ENCODE measurements at regions not wholly inside any gene's neighbourhood (a gene's known extent, or its start where the extent isn't known, plus 50 kb on each side); places are given as distances from the start of the nearest gene placed in this dataset.

DNA sequence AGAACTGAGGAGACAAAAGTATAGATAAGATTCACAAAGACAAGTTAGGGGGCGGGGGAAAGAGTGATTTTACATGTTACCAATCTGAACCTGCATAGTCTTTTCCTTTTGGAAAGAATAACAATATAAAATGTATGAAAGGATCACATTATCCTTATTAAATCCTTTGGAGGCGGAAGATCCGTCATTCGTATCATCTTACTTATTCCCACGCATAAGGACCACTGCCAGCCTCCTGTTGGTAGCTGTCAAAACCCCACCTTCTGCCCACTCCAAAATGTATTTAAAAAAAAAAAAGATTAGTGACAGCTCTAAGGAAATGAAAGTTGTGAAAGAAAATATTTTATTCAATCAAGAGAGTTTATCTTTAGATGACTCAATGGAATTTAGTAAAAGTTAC lies 821.0 kb upstream of the CELF2 start:
- H3K9me3 ChIP-seq (ENCODE audit: control insufficient read depth in 2 of 2, insufficient read depth in 1 of 2, low read depth in 1 of 2, low read length in 1 of 2) = no peaks in the 10 kb centered on the region
- no peak overlapping the region for H3K4me3 ChIP-seq (ENCODE audit: low read depth in 1 of 2, low read length in 2 of 2)
- WGBS, 2 donors = 82 to 92% methylated on average over 5 of the region's 5 CpGs
- no peaks in the 10 kb centered on the region for H3K4me1 ChIP-seq (ENCODE audit: control insufficient read depth in 2 of 2, insufficient read depth in 2 of 2, low read length in 1 of 2)
- H3K36me3 ChIP-seq (ENCODE audit: control insufficient read depth in 2 of 2, insufficient read depth in 2 of 2, low read length in 1 of 2) = no peaks in the 10 kb centered on the region
- no peak overlapping the region for H3K27ac ChIP-seq (ENCODE audit: low read depth in 2 of 2, low read length in 1 of 2)
- H3K27me3 ChIP-seq (ENCODE audit: control insufficient read depth in 1 of 2, insufficient read depth in 2 of 2, low read length in 2 of 2) = no peaks in the 10 kb centered on the region

DNA sequence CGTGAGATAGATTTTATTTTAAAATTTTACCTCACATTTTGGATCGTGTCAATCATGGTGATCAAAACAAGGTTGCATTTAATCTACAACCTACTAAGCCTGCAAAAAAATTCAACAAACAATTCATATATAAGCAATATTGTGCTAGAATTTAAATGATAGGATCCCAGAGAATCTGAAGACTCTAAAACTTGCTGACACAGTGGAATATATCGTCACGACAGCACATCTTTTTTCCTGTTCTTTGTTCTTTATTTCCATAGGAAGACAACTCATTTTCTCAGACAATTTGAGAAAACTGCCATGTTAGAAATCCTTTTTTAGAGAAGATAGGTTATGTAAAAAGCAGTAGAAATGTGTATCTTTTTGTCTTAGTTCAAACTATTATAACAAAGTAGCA lies 820.2 kb upstream of the CELF2 start:
- 86 to 87% methylated on average over 4 of the region's 4 CpGs for WGBS, 2 donors
- no peaks in the 10 kb centered on the region for H3K4me1 ChIP-seq (ENCODE audit: control insufficient read depth in 2 of 2, insufficient read depth in 2 of 2, low read length in 1 of 2)
- H3K9me3 ChIP-seq (ENCODE audit: control insufficient read depth in 2 of 2, insufficient read depth in 1 of 2, low read depth in 1 of 2, low read length in 1 of 2) = no peaks in the 10 kb centered on the region
- no peak overlapping the region for H3K4me3 ChIP-seq (ENCODE audit: low read depth in 1 of 2, low read length in 2 of 2)
- H3K27me3 ChIP-seq (ENCODE audit: control insufficient read depth in 1 of 2, insufficient read depth in 2 of 2, low read length in 2 of 2) = no peaks in the 10 kb centered on the region
- no peaks in the 10 kb centered on the region for H3K36me3 ChIP-seq (ENCODE audit: control insufficient read depth in 2 of 2, insufficient read depth in 2 of 2, low read length in 1 of 2)
- H3K27ac ChIP-seq (ENCODE audit: low read depth in 2 of 2, low read length in 1 of 2) = no peak overlapping the region

DNA sequence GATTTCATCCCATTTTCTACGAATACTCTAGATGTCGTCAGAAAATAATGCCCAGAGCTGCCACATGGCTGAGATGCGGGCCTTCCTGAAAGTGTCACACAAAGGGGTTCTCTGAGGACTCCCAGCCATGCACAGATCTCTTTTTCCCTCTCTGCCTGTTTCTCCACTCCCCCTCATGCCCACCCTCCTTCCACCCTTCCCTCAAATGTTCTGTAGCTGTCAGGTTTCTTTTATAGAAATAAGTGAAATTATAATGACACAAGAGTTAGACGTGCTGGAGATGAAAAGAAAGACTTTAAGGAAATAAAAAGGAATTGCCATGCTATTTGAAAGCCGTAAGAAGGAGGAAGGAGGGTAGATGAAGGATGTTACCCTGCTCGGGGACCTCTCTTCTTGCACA lies 819.3 kb upstream of the CELF2 start:
- WGBS, 2 donors = 66% methylated on average over 6 of the region's 6 CpGs
- Histone ChIP-seq H3K27me3 (ENCODE audit: control insufficient read depth in 1 of 2, insufficient read depth in 2 of 2, low read length in 2 of 2) (no peaks in the 10 kb centered on the region), H3K9me3 (ENCODE audit: control insufficient read depth in 2 of 2, insufficient read depth in 1 of 2, low read depth in 1 of 2, low read length in 1 of 2) (no peaks in the 10 kb centered on the region), H3K4me3 (ENCODE audit: low read depth in 1 of 2, low read length in 2 of 2) (no peak overlapping the region), H3K4me1 (ENCODE audit: control insufficient read depth in 2 of 2, insufficient read depth in 2 of 2, low read length in 1 of 2) (no peaks in the 10 kb centered on the region), H3K36me3 (ENCODE audit: control insufficient read depth in 2 of 2, insufficient read depth in 2 of 2, low read length in 1 of 2) (no peaks in the 10 kb centered on the region), H3K27ac (ENCODE audit: low read depth in 2 of 2, low read length in 1 of 2) (no peak overlapping the region)

DNA sequence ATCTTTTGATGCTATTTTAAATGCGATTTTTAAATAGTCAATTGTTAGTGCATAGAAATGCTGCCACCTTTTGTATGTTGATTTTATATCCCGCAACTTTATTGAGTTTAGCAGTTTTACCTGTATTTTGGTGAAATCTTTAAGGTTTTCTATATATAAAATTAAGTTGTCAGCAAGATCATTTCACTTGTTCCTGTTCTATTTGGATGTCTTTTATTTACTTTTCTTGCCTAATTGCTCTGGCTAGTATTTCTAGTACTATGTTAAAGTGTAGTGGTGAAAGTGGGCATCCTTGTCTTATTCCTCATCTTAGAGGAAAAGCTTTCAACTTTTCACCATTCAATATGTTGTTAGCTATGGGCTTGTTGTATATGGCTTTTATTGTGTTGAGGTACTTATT lies 813.3 kb upstream of the CELF2 start:
- Histone ChIP-seq H3K9me3 (ENCODE audit: control insufficient read depth in 2 of 2, insufficient read depth in 1 of 2, low read depth in 1 of 2, low read length in 1 of 2) (no peaks in the 10 kb centered on the region), H3K27ac (ENCODE audit: low read depth in 2 of 2, low read length in 1 of 2) (no peak overlapping the region), H3K4me1 (ENCODE audit: control insufficient read depth in 2 of 2, insufficient read depth in 2 of 2, low read length in 1 of 2) (no peaks in the 10 kb centered on the region), H3K4me3 (ENCODE audit: low read depth in 1 of 2, low read length in 2 of 2) (no peak overlapping the region), H3K27me3 (ENCODE audit: control insufficient read depth in 1 of 2, insufficient read depth in 2 of 2, low read length in 2 of 2) (no peaks in the 10 kb centered on the region), H3K36me3 (ENCODE audit: control insufficient read depth in 2 of 2, insufficient read depth in 2 of 2, low read length in 1 of 2) (no peaks in the 10 kb centered on the region)
- WGBS, 2 donors = 90 to 94% methylated on average over 2 of the region's 2 CpGs

DNA sequence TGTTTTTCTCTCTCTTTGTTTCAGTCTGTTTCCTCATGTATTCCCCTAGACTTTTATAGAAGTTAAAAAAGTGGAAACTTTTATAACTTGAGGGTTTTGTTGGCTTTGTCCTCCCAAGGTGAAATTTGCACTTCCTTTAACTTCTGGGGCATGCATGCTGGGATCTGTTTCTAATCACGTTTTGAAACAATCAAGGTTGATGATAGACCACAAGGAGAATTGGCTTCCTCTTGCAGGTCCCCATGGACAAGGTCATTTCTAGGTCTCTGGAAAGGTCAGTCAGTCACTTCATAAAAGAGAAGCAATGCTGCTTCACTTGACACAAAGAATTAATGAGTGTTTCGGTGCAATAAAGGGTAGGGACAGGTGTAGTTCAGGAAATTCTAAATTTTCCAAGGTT lies 811.8 kb upstream of the CELF2 start:
- 62 to 74% methylated on average over 2 of the region's 2 CpGs for WGBS, 2 donors
- Histone ChIP-seq H3K27me3 (ENCODE audit: control insufficient read depth in 1 of 2, insufficient read depth in 2 of 2, low read length in 2 of 2) (no peaks in the 10 kb centered on the region), H3K36me3 (ENCODE audit: control insufficient read depth in 2 of 2, insufficient read depth in 2 of 2, low read length in 1 of 2) (no peaks in the 10 kb centered on the region), H3K4me1 (ENCODE audit: control insufficient read depth in 2 of 2, insufficient read depth in 2 of 2, low read length in 1 of 2) (no peaks in the 10 kb centered on the region), H3K27ac (ENCODE audit: low read depth in 2 of 2, low read length in 1 of 2) (no peak overlapping the region), H3K9me3 (ENCODE audit: control insufficient read depth in 2 of 2, insufficient read depth in 1 of 2, low read depth in 1 of 2, low read length in 1 of 2) (no peaks in the 10 kb centered on the region), H3K4me3 (ENCODE audit: low read depth in 1 of 2, low read length in 2 of 2) (no peak overlapping the region)

DNA sequence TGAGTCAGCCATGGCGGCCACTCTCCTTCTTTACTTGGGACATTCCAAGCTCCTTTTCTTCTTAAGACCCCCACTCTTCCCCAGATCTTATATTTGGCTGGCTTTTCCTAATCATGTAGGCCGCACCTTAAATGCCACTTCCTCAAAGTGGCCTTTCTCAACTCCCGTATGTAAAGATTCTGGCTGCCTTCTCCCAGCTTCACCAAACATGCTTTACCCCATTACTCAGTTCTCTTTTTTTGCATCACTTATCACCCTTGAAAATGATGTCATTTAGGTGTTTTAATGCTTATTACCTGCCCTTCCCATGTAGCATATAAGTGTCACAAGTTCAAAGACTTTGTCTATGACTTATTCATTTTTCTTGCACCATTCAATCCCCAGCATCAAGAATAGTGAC lies 810.1 kb upstream of the CELF2 start:
- Histone ChIP-seq H3K4me3 (ENCODE audit: low read depth in 1 of 2, low read length in 2 of 2) (no peak overlapping the region), H3K27me3 (ENCODE audit: control insufficient read depth in 1 of 2, insufficient read depth in 2 of 2, low read length in 2 of 2) (no peaks in the 10 kb centered on the region), H3K4me1 (ENCODE audit: control insufficient read depth in 2 of 2, insufficient read depth in 2 of 2, low read length in 1 of 2) (no peaks in the 10 kb centered on the region), H3K9me3 (ENCODE audit: control insufficient read depth in 2 of 2, insufficient read depth in 1 of 2, low read depth in 1 of 2, low read length in 1 of 2) (no peaks in the 10 kb centered on the region), H3K27ac (ENCODE audit: low read depth in 2 of 2, low read length in 1 of 2) (no peak overlapping the region), H3K36me3 (ENCODE audit: control insufficient read depth in 2 of 2, insufficient read depth in 2 of 2, low read length in 1 of 2) (no peaks in the 10 kb centered on the region)
- 83 to 85% methylated on average over 3 of the region's 3 CpGs for WGBS, 2 donors

DNA sequence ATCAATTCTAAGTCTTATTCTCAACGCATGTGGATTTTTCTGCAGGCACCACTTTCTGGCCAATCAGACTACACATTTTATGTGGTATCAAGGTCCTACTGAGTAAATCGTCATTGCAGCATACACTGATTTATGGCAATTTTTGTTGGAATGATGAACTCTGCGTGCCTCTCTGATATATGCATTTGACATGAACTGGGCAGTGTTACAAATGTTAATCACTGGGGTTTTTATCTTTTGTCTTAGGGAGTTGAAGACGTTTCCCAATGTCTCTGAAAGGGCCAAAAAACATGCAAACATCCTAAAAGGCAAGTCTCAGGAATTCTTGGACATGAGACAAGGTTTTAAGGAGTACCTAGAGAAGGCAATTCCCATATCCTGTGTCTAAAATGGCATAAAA lies 809.5 kb upstream of the CELF2 start:
- 44 to 54% methylated on average over 4 of the region's 4 CpGs for WGBS, 2 donors
- Histone ChIP-seq H3K9me3 (ENCODE audit: control insufficient read depth in 2 of 2, insufficient read depth in 1 of 2, low read depth in 1 of 2, low read length in 1 of 2) (no peaks in the 10 kb centered on the region), H3K36me3 (ENCODE audit: control insufficient read depth in 2 of 2, insufficient read depth in 2 of 2, low read length in 1 of 2) (no peaks in the 10 kb centered on the region), H3K4me1 (ENCODE audit: control insufficient read depth in 2 of 2, insufficient read depth in 2 of 2, low read length in 1 of 2) (no peaks in the 10 kb centered on the region), H3K27ac (ENCODE audit: low read depth in 2 of 2, low read length in 1 of 2) (no peak overlapping the region), H3K4me3 (ENCODE audit: low read depth in 1 of 2, low read length in 2 of 2) (no peak overlapping the region), H3K27me3 (ENCODE audit: control insufficient read depth in 1 of 2, insufficient read depth in 2 of 2, low read length in 2 of 2) (no peaks in the 10 kb centered on the region)

DNA sequence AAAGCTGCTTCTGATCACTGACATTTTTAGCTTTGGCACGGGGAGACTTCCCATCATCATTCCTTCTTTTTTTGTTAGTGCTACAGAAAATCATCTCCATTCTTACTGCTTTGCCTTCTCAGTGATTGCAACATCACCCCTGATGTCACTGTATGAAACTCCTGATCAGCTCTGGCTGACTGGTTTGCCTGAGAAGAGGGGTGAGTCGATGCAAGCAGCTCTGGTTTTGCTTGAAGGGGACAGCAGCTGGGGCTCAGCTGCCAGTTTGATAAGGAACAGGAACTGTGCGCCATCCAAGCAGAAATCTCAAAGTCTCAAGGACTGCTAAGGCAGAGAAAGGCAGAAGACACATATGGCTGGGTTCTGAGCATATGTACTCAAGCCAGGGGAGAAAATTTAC lies 808.5 kb upstream of the CELF2 start:
- Histone ChIP-seq H3K27ac (ENCODE audit: low read depth in 2 of 2, low read length in 1 of 2) (no peak overlapping the region), H3K4me1 (ENCODE audit: control insufficient read depth in 2 of 2, insufficient read depth in 2 of 2, low read length in 1 of 2) (no peaks in the 10 kb centered on the region), H3K27me3 (ENCODE audit: control insufficient read depth in 1 of 2, insufficient read depth in 2 of 2, low read length in 2 of 2) (no peaks in the 10 kb centered on the region), H3K36me3 (ENCODE audit: control insufficient read depth in 2 of 2, insufficient read depth in 2 of 2, low read length in 1 of 2) (no peaks in the 10 kb centered on the region), H3K4me3 (ENCODE audit: low read depth in 1 of 2, low read length in 2 of 2) (no peak overlapping the region), H3K9me3 (ENCODE audit: control insufficient read depth in 2 of 2, insufficient read depth in 1 of 2, low read depth in 1 of 2, low read length in 1 of 2) (no peaks in the 10 kb centered on the region)
- 33 to 36% methylated on average over 3 of the region's 3 CpGs for WGBS, 2 donors

DNA sequence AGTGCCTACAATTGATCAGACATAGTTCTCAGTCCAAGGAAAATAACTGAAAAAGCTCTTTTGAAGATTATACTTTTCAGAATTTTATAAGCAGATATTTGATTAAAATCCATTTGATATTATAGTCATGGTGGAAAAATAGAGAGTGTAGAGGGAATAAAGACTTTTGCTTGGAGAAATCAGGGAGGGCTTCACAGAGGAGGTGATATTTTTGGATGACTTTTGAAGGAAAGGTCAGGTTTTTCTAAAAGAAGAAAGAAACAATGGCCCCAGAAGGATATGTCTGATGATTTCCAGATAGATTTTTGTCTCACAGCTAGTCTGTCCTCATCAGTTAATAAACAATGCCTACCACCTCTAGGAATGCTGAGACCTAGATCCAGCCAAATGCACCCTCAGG lies 806.3 kb upstream of the CELF2 start:
- Histone ChIP-seq H3K27me3 (ENCODE audit: control insufficient read depth in 1 of 2, insufficient read depth in 2 of 2, low read length in 2 of 2) (no peaks in the 10 kb centered on the region), H3K27ac (ENCODE audit: low read depth in 2 of 2, low read length in 1 of 2) (no peak overlapping the region), H3K36me3 (ENCODE audit: control insufficient read depth in 2 of 2, insufficient read depth in 2 of 2, low read length in 1 of 2) (no peaks in the 10 kb centered on the region), H3K9me3 (ENCODE audit: control insufficient read depth in 2 of 2, insufficient read depth in 1 of 2, low read depth in 1 of 2, low read length in 1 of 2) (no peaks in the 10 kb centered on the region), H3K4me1 (ENCODE audit: control insufficient read depth in 2 of 2, insufficient read depth in 2 of 2, low read length in 1 of 2) (no peaks in the 10 kb centered on the region), H3K4me3 (ENCODE audit: low read depth in 1 of 2, low read length in 2 of 2) (no peak overlapping the region)

DNA sequence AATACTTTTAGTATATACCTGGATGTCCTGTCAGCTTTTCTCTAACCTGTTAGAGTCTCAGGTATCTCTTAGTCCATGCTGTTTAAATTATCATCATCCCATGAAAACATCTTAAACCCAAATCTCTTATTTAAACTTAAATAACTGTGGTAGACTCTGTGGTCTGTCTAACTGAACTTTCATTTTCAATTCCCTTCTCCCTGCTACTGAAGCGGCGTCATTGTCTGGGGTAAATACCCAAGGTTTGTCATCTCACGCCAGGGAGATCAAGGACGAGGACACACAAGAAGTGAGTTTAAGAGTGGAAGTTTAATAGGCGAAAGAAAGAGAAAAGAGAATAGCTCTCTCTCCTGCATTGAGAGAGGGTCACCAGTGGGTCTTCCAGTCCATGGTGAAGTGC lies 804.4 kb upstream of the CELF2 start:
- no peak overlapping the region for H3K27ac ChIP-seq (ENCODE audit: low read depth in 2 of 2, low read length in 1 of 2)
- H3K9me3 ChIP-seq (ENCODE audit: control insufficient read depth in 2 of 2, insufficient read depth in 1 of 2, low read depth in 1 of 2, low read length in 1 of 2) = no peaks in the 10 kb centered on the region
- WGBS, 2 donors = 81 to 89% methylated on average over 5 of the region's 5 CpGs
- no peaks in the 10 kb centered on the region for H3K27me3 ChIP-seq (ENCODE audit: control insufficient read depth in 1 of 2, insufficient read depth in 2 of 2, low read length in 2 of 2)
- no peak overlapping the region for H3K4me3 ChIP-seq (ENCODE audit: low read depth in 1 of 2, low read length in 2 of 2)
- H3K4me1 ChIP-seq (ENCODE audit: control insufficient read depth in 2 of 2, insufficient read depth in 2 of 2, low read length in 1 of 2) = no peaks in the 10 kb centered on the region
- no peaks in the 10 kb centered on the region for H3K36me3 ChIP-seq (ENCODE audit: control insufficient read depth in 2 of 2, insufficient read depth in 2 of 2, low read length in 1 of 2)

Measured in esophagus (tissue), 2 donors.